SK-N-SH (cell line): ENCODE measurements at regions not wholly inside any gene's neighbourhood (a gene's known extent, or its start where the extent isn't known, plus 50 kb on each side); places are given as distances from the start of the nearest gene placed in this dataset.

Experiments
- CTCF ChIA-PET: fragments of 300-600, 350-600 bp; formaldehyde crosslinking; extraction: SDS; loops from one replicate; lab custom pipeline; 2021; lab: Yijun Ruan, JAX
- POLR2A ChIA-PET: fragments of 350-600 bp; sonication (Branson Sonifier 250); formaldehyde crosslinking; extraction: SDS; loops from one replicate; lab custom pipeline; 2020; ENCODE audit warnings: antibody characterized with exemption, inconsistent platforms; lab: Yijun Ruan, JAX
- DNase-seq: peaks from one replicate; pipeline ENCODE4 v3.0.0; 2012
- H2AFZ ChIP-seq: fragments of 200-600 bp; sonication (generic); 2 replicates; pipeline ENCODE4 v1.8.1; 2016; ENCODE audit warnings: antibody characterized with exemption, mild to moderate bottlenecking, low read depth
- H3F3A ChIP-seq: fragments of 200-600 bp; sonication (generic); replicated peaks from 2 replicates; pipeline ENCODE3; 2016; ENCODE audit warnings: antibody characterized with exemption, mild to moderate bottlenecking; ENCODE audit not compliant: insufficient read depth
- H3K27ac ChIP-seq, 2 experiments: fragments of 200-500 bp in 1 of 2; fragments of 200-600 bp in 1 of 2; sonication (Bioruptor generic) in 1 of 2; sonication (generic), shearing (Covaris generic) in 1 of 2; 2 replicates each; pipeline versions ENCODE4 v1.5.1 to v1.6.1; 2014 to 2016; ENCODE audit warnings: low read depth in 2 of 2, inconsistent platforms in 1 of 2, low read length in 1 of 2, mild to moderate bottlenecking in 1 of 2, mixed read lengths in 1 of 2
- H3K27me3 ChIP-seq: fragments of 200-600 bp; sonication (generic), shearing (Covaris generic); 2 replicates; pipeline ENCODE4 v1.6.1; 2016; ENCODE audit warnings: mixed run types; ENCODE audit not compliant: insufficient read depth
- H3K36me3 ChIP-seq, 2 experiments: fragments of 200-500 bp in 1 of 2; fragments of 200-600 bp in 1 of 2; sonication (Bioruptor generic) in 1 of 2; sonication (generic) in 1 of 2; replicated peaks in 1 of 2; 2 replicates each; pipeline versions ENCODE3 to v1.5.1; 2014 to 2016; ENCODE audit warnings: low read length in 1 of 2, mild to moderate bottlenecking in 1 of 2; ENCODE audit not compliant: insufficient read depth in 2 of 2, control insufficient read depth in 1 of 2
- H3K4me1 ChIP-seq, 2 experiments: fragments of 200-500 bp in 1 of 2; fragments of 200-600 bp in 1 of 2; sonication (Bioruptor generic) in 1 of 2; sonication (generic), shearing (Covaris generic) in 1 of 2; 2 replicates each; pipeline versions ENCODE4 v1.5.1 to v1.6.1; 2014 to 2016; ENCODE audit warnings: low read depth in 1 of 2, low read length in 1 of 2, mixed run types in 1 of 2; ENCODE audit not compliant: insufficient read depth in 2 of 2, control insufficient read depth in 1 of 2
- H3K4me2 ChIP-seq: fragments of 200-600 bp; sonication (generic), shearing (Covaris generic); 2 replicates; pipeline ENCODE4 v1.6.1; 2017; ENCODE audit warnings: mixed run types
- H3K4me3 ChIP-seq, 2 experiments: fragments of 200-500 bp in 1 of 2; fragments of 200-600 bp in 1 of 2; sonication (Bioruptor generic) in 1 of 2; sonication (generic), shearing (Covaris generic) in 1 of 2; 2 replicates each; pipeline versions ENCODE4 v1.5.1 to v1.8.1; 2014 to 2016; ENCODE audit warnings: low read depth in 2 of 2, inconsistent platforms in 1 of 2, low read length in 1 of 2, mild to moderate bottlenecking in 1 of 2, mixed read lengths in 1 of 2, moderate library complexity in 1 of 2
- H3K79me2 ChIP-seq: fragments of 200-600 bp; sonication (generic); 2 replicates; pipeline ENCODE4 v1.8.1; 2017; ENCODE audit warnings: mild to moderate bottlenecking; ENCODE audit not compliant: insufficient read depth
- H3K9ac ChIP-seq: fragments of 200-600 bp; sonication (generic); 2 replicates; pipeline ENCODE4 v1.6.1; 2017; ENCODE audit warnings: mixed run types
- H3K9me2 ChIP-seq: fragments of 200-600 bp; sonication (generic); 2 replicates; pipeline ENCODE4 v1.6.1; 2017; ENCODE audit warnings: mixed run types
- H3K9me3 ChIP-seq: fragments of 200-600 bp; sonication (generic); 2 replicates; pipeline ENCODE4 v1.6.1; 2017; ENCODE audit warnings: mixed run types, mild to moderate bottlenecking, moderate library complexity
- H4K20me1 ChIP-seq: fragments of 200-600 bp; sonication (generic); 2 replicates; pipeline ENCODE4 v1.6.1; 2017; ENCODE audit warnings: mild to moderate bottlenecking, mixed run types; ENCODE audit not compliant: insufficient read depth
- CHD2 ChIP-seq: fragments of 150-350 bp; IDR thresholded peaks from 2 replicates; pipeline ENCODE4 v1.6.1; 2018; ENCODE audit warnings: low read length; ENCODE audit not compliant: partially characterized antibody
- EP300 ChIP-seq, 2 experiments: IDR thresholded peaks; 2 replicates each; pipeline versions ENCODE4 v1.4.0 to v1.6.1; 2012; ENCODE audit warnings: borderline replicate concordance in 1 of 2, low read depth in 1 of 2, low read length in 1 of 2
- EZH2phosphoT487 ChIP-seq: fragments of 200-600 bp; sonication (generic); IDR thresholded peaks from 2 replicates; pipeline ENCODE4 v1.6.1; 2017; ENCODE audit warnings: low read depth, mixed run types, mild to moderate bottlenecking, antibody characterized with exemption, moderate library complexity, borderline replicate concordance
- FOXJ3 ChIP-seq: sonication (generic); formaldehyde crosslinking; IDR thresholded peaks from 2 replicates; pipeline ENCODE4 v1.5.1; 2020; ENCODE audit warnings: mild to moderate bottlenecking, missing genetic modification reagents
- GATA2 ChIP-seq: sonication (generic); formaldehyde crosslinking; IDR thresholded peaks from 2 replicates; pipeline ENCODE4 v1.5.0; 2020; ENCODE audit warnings: mild to moderate bottlenecking, missing genetic modification reagents
- JUND ChIP-seq: IDR thresholded peaks from 2 replicates; pipeline ENCODE4 v1.4.0; 2012
- POLR2AphosphoS5 ChIP-seq: IDR thresholded peaks from 2 replicates; pipeline ENCODE4 v1.6.1; 2012; ENCODE audit warnings: low read depth, low read length
- RCOR1 ChIP-seq: fragments of 150-350 bp; IDR thresholded peaks from 2 replicates; pipeline ENCODE4 v1.6.1; 2017; ENCODE audit warnings: antibody characterized with exemption, low read length
- RXRA ChIP-seq: IDR thresholded peaks from 2 replicates; pipeline ENCODE4 v1.4.0; 2012; ENCODE audit warnings: low read depth, mild to moderate bottlenecking, borderline replicate concordance
- SIN3A ChIP-seq: IDR thresholded peaks from 2 replicates; pipeline ENCODE4 v1.6.1; 2012; ENCODE audit warnings: low read depth, mild to moderate bottlenecking, low read length, moderate library complexity, borderline replicate concordance
- TAF1 ChIP-seq: IDR thresholded peaks from 2 replicates; pipeline ENCODE4 v1.6.1; 2012; ENCODE audit warnings: low read depth, mild to moderate bottlenecking, low read length, moderate library complexity, borderline replicate concordance
- TCF12 ChIP-seq: IDR thresholded peaks from 2 replicates; pipeline ENCODE4 v1.4.0; 2012
- YY1 ChIP-seq: IDR thresholded peaks from 2 replicates; pipeline ENCODE4 v1.4.0; 2012; ENCODE audit warnings: low read depth, mild to moderate bottlenecking
- WGBS: methylation state at CpG from one replicate; pipeline ENCODE4 v1.1.6; 2017; ENCODE audit warnings: low lambda C conversion rate; 5-methylcytosine and 5-hydroxymethylcytosine counted together
- TF ChIP-seq, protein P1 (sequence below): IDR thresholded peaks from 2 replicates; pipeline ENCODE4 v1.4.0; 2012; ENCODE audit warnings: low read depth
- TF ChIP-seq, protein P2 (sequence below): IDR thresholded peaks from 2 replicates; pipeline ENCODE4 v1.4.0; 2012; ENCODE audit warnings: low read depth, borderline replicate concordance
- TF ChIP-seq, protein P3 (sequence below): fragments of 150-350 bp; IDR thresholded peaks from 2 replicates; pipeline ENCODE4 v1.6.1; 2016; ENCODE audit warnings: mild to moderate bottlenecking, low read depth, low read length
- TF ChIP-seq, protein P4 (sequence below): IDR thresholded peaks from 2 replicates; pipeline ENCODE4 v1.4.0; 2012; ENCODE audit warnings: low read depth, borderline replicate concordance
- TF ChIP-seq, protein P5 (sequence below): IDR thresholded peaks from 2 replicates; pipeline ENCODE4 v1.6.1; 2012; ENCODE audit warnings: mild to moderate bottlenecking, low read depth, low read length, moderate library complexity

DNA sequence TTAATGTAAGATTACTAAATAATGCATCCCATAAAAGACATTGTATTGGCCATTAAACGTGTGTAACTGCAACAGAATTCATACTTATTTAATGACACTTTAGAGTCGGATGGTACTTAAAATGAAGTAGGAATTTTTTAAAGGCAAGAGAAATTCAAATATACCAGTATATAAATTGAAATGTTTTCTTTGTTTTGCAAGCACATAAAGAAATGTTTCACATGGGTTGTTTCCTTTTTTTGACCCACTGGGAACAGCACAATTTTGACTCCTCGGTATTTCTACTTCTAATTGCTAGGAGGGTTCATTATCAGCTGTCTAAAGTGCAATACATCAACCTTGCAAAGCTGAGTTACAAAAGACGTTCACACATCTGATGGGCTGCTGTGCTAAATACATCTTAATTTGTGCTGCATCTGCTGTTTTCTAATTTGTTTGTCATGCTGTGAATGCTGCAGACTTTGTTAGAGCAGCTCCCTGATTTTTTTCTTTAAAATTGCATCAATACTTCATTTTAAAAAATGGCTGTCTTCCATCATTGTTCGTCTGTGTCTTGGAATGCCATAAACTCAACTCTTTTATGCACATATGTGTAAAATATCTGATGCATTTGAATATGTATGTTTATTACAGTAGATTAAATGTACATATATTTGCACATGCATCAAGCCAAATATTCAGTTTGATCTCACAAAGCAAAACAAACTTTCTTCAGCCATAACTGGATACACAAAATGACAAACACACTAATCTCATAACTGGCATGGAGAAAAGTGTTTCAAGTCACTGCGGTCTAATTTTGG is 454.0 kb upstream of the GRAMD2B start (continued):
- TF ChIP-seq, protein P1, sequence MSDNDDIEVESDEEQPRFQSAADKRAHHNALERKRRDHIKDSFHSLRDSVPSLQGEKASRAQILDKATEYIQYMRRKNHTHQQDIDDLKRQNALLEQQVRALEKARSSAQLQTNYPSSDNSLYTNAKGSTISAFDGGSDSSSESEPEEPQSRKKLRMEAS, result no peak
- TF ChIP-seq TAF1 (no peak), EZH2phosphoT487 (no peak), TCF12 (no peak), FOXJ3 (CRISPR knock-in tag) (no peak), JUND (no peak), SIN3A (no peak), POLR2AphosphoS5 (no peak)

DNA sequence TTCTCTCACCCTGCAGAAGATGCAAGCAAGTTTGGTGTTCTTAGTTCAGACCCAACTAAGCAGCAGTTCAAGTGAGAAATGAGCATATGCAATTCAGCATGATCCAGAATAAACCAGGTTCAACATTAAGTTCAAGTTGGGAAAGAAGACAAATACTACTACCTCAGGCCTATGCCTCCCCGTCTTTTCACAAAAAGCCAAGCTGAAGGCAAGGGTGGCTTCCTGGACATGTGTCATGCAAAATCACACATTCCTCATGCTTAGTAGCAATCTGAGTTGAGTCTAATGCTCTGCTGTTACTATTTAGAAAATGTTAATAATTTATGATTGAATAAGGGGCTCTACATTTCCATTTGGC is 453.4 kb upstream of the GRAMD2B start:
- H3K27me3 ChIP-seq, result no peaks in the 10 kb centered on the region; the same call in 1 of the 2 replicates
- TF ChIP-seq RXRA (no peak), GATA2 (CRISPR knock-in tag) (no peak), RCOR1 (no peak), EP300 (IDR thresholded peaks at IDR 0.05; ENCODE audit: borderline replicate concordance in 1 of 2, low read depth in 1 of 2, low read length in 1 of 2) (no peak), CHD2 (no peak), YY1 (no peak), SIN3A (no peak), TCF12 (no peak)
- TF ChIP-seq, protein P2, sequence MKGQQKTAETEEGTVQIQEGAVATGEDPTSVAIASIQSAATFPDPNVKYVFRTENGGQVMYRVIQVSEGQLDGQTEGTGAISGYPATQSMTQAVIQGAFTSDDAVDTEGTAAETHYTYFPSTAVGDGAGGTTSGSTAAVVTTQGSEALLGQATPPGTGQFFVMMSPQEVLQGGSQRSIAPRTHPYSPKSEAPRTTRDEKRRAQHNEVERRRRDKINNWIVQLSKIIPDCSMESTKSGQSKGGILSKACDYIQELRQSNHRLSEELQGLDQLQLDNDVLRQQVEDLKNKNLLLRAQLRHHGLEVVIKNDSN, result no peak
- TF ChIP-seq, protein P3, sequence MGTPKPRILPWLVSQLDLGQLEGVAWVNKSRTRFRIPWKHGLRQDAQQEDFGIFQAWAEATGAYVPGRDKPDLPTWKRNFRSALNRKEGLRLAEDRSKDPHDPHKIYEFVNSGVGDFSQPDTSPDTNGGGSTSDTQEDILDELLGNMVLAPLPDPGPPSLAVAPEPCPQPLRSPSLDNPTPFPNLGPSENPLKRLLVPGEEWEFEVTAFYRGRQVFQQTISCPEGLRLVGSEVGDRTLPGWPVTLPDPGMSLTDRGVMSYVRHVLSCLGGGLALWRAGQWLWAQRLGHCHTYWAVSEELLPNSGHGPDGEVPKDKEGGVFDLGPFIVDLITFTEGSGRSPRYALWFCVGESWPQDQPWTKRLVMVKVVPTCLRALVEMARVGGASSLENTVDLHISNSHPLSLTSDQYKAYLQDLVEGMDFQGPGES, result no peak
- TF ChIP-seq, protein P4, sequence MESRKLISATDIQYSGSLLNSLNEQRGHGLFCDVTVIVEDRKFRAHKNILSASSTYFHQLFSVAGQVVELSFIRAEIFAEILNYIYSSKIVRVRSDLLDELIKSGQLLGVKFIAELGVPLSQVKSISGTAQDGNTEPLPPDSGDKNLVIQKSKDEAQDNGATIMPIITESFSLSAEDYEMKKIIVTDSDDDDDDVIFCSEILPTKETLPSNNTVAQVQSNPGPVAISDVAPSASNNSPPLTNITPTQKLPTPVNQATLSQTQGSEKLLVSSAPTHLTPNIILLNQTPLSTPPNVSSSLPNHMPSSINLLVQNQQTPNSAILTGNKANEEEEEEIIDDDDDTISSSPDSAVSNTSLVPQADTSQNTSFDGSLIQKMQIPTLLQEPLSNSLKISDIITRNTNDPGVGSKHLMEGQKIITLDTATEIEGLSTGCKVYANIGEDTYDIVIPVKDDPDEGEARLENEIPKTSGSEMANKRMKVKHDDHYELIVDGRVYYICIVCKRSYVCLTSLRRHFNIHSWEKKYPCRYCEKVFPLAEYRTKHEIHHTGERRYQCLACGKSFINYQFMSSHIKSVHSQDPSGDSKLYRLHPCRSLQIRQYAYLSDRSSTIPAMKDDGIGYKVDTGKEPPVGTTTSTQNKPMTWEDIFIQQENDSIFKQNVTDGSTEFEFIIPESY, result no peak
- TF ChIP-seq, protein P5, sequence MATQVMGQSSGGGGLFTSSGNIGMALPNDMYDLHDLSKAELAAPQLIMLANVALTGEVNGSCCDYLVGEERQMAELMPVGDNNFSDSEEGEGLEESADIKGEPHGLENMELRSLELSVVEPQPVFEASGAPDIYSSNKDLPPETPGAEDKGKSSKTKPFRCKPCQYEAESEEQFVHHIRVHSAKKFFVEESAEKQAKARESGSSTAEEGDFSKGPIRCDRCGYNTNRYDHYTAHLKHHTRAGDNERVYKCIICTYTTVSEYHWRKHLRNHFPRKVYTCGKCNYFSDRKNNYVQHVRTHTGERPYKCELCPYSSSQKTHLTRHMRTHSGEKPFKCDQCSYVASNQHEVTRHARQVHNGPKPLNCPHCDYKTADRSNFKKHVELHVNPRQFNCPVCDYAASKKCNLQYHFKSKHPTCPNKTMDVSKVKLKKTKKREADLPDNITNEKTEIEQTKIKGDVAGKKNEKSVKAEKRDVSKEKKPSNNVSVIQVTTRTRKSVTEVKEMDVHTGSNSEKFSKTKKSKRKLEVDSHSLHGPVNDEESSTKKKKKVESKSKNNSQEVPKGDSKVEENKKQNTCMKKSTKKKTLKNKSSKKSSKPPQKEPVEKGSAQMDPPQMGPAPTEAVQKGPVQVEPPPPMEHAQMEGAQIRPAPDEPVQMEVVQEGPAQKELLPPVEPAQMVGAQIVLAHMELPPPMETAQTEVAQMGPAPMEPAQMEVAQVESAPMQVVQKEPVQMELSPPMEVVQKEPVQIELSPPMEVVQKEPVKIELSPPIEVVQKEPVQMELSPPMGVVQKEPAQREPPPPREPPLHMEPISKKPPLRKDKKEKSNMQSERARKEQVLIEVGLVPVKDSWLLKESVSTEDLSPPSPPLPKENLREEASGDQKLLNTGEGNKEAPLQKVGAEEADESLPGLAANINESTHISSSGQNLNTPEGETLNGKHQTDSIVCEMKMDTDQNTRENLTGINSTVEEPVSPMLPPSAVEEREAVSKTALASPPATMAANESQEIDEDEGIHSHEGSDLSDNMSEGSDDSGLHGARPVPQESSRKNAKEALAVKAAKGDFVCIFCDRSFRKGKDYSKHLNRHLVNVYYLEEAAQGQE, result no peak
- ChIA-PET CTCF (interaction anchor here (1.8 kb wide), 1 partner anchor 10 kb away, joined by 4 read pairs; no protein-coding TSS in a partner anchor), POLR2A (no interaction called here)
- no peaks in the 10 kb centered on the region for H3K9me3 ChIP-seq
- no peaks in the 10 kb centered on the region for H4K20me1 ChIP-seq
- no peak overlapping the region for H3K4me3 ChIP-seq
- H2AFZ ChIP-seq, result no peak overlapping the region
- H3K9me2 ChIP-seq, result no peaks in the 10 kb centered on the region
- no peaks in the 10 kb centered on the region for H3K79me2 ChIP-seq
- 100% methylated on average over 1 of the region's 1 CpG for WGBS
- H3K4me1 ChIP-seq, result peaks cover 0 to 3% of the 10 kb centered on the region in 2 experiments; a peak in 1 of 4 replicates
- H3K36me3 ChIP-seq, result no peaks in the 10 kb centered on the region
- H3K4me2 ChIP-seq, result no peak overlapping the region
- no peak overlapping the region for H3K27ac ChIP-seq
- DNase-seq, result no peak
- no peaks in the 10 kb centered on the region for H3F3A ChIP-seq
- H3K9ac ChIP-seq, result no peak overlapping the region
